ENCODE measurements at regions not wholly inside any gene's neighbourhood (a gene's known extent, or its start where the extent isn't known, plus 50 kb on each side); places are given as distances from the start of the nearest gene placed in this dataset.

DNA sequence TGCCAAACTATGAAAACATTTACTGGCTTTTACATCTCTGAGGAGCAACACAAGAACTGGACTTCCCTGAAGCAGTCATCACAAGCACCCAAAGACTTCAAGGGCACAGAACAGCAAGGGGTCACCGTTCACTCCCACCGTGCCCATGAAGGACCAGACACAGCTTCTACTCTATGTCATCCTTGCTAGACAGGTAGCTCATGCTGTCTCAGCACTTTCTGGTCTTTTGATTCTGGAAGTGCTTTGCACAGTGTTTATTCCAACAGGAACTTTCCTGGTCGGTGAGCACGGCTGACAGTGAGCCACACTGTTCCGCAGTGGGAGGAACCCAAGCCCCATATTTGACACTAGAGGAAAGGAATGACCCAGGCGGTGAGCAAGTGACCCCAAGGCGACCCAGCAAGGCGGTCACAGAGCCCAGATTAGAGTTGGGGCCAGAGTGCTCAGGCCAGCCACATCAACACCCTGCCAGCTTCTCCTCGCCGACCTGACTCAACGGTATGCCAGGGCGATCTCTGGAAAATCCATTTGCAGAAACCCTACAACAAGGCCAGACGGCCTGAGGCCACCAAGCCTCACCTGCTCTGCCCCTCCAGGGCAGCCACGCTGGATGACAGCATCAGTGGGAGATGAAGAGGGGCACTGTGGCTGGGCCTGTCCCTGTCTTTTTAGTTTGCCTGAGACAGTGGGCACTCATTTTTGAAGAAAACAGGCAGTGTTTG, 318.6 kb downstream of the TCERG1L start:
- no peak for DNase-seq

- no peak for DNase-seq
These were observed 317.9 kb downstream of the TCERG1L start for GRCh38 chr10:130993612-130994011.

- DNase-seq = no peak
These were observed 317.3 kb downstream of the TCERG1L start for GRCh38 chr10:130994191-130994590.

- DNase-seq = no peak
These were observed 316.7 kb downstream of the TCERG1L start for GRCh38 chr10:130994845-130995244.

- DNase-seq = no peak
These were observed 314.1 kb downstream of the TCERG1L start for GRCh38 chr10:130997267-130998045.

DNA sequence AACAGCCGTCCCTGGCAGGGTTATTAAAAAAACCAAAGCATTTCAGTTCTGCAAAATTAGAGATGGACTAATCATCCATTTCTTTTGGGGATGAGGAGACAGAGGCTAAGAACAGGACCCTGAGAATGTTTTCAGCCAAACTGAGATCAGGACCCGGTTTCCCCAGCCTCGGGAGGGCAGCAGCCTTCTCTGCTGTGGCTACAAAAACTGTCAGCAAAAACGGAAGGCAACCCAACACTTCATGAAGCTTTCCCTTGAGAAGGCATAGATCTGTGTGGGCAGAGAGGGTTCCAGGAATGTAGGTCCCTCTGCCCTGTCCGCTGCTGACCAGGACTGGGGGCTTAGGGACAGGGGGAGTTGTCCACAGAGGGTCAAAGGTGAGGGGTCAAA, 313.5 kb downstream of the TCERG1L start:
- DNase-seq = no peak

DNA sequence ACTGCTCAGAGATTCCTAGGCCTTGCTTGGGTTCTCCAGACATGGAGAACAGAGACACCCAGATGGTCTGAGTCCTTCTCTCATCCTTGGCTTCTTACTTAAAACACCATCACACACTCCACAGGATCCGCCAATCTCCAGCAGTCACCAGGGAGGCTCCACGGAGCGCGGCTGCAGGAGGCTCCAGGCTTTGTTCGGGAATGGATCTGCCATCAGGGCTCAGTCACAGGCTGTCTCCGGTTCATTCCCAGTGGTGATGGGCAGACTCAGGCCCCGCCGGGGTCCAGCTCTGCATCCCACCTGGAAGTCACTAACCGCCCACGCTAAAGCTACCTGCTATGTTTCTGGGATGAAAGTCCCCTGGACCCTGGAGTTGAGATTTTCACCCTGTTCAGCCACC, 312.9 kb downstream of the TCERG1L start:
- no peak for DNase-seq

DNA sequence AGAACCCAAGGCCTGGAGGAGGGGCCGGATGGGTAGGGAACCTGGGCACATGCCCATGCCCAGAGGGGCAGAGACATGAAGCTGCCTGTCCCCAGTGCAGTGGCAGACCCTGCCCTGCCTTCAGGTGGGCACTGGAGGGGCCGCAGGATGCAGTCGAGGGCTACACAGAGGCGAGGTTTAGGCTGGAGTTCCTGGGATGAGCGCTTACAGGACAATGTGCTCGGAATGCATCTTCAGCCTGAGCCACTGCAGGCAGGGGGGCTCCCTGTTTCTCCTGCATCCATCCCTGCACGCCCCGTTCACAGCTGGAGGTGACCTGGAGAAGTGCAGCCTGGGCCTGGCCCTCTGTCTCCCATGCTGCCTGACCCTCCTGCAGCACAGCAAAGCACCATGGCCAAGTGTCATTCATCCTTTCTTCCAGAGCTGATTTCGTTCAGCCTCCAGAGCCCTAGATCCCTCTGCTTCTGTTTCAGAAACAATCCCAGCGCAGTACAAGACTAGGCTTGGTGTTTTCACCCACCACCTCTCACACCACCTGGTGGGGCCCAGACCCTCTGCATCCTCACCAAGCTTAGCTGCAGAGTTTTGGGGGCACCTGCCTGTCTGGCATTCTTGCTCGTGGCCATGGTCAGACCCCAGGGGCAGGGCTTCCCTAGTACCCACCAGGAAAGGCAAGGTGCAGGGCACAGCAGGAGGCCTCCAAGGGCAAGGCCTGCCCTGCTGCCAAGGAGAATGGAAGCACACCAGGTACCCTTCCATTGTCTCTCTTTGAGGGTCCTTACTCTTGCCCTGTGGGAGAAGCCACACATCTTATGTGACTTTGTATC, 311.9 kb downstream of the TCERG1L start:
- DNase-seq = no peak

GRCh38 chr10:131000244-131000643, 311.3 kb downstream of the TCERG1L start:
- no peak for DNase-seq

DNA sequence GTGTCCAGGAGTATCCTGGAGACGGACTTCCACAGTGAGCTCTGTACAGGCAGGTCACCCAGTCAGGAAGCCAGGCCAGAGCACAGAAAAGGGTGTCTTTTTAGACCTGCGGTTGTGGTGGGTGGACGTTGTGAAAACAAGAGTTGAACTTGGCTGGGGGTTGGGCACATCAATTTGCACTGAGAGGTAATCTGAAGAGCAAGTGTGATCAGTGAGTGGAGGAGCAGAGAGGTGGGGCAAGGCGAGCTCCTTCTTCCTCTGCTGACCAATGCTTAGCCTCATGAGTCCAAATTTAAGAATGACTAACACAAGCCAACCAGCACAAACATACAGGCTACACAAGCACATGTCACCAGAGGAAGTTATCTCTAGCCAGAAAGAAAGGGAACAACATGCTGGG, 310.8 kb downstream of the TCERG1L start:
- DNase-seq = peak; percentile 12 to 45 (median 24)

- no peak for DNase-seq
These were observed 310.1 kb downstream of the TCERG1L start for GRCh38 chr10:131001438-131001837.

DNA sequence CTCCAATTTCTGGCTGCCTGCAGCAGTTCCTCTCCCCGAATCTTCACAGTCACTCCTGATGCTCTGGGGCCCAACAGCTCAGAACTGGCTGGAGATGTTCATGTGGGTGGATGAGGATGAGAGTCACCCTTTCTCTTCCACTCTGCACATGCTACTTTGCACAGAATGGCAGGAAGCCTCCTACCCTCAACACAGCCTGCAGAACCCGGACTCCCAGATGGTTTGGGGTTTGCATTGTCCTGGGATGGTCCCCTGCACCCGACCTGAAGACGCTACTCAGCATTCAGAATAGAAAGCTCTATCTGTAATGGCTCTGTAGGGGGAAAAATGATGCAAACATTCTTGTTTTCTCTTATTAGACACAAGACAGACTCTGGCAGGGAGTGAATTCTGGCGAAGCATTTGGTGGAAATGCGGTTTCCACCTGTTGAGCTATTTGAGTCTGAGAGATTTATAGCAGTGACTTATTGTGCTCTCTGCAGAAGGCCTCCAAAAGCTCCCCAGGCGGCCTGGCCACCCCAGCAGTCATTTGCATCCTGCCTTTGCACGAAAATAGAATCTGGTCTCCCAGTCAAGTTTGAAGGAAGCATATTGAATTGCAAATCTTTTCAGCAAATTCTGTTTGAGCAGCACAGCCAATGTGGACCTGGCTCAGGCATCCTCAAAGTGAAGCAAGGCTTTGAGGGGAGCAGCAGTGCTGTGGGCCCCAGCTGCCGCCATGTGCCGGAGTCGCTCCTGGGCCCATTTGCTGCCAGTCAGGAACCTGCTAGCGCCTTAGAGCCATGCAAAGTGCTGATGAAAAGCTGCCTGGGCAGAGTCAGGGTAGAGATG, 309.3 kb downstream of the TCERG1L start:
- no peak for DNase-seq

DNA sequence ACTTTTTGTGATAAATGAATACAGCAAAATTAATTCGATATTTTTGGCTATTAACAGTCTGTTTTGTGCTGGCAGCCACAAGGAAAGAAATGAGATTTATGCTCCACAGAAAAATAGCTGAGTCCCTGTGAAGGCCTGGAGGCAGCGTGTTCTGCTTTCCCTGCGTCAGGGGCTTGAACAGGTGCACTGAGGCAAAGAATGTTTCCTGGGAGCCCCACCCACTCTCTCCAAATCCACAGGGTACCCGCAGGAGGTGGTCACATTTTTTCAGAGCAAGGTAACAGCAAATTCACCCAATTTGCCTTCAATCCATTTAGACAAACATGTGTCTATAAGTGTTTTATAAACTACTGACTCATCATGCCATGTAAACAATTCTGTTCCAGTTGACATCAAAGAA, 308.1 kb downstream of the TCERG1L start:
- no peak for DNase-seq

GRCh38 chr10:131004276-131004675, 307.2 kb downstream of the TCERG1L start:
- DNase-seq = no peak

DNA sequence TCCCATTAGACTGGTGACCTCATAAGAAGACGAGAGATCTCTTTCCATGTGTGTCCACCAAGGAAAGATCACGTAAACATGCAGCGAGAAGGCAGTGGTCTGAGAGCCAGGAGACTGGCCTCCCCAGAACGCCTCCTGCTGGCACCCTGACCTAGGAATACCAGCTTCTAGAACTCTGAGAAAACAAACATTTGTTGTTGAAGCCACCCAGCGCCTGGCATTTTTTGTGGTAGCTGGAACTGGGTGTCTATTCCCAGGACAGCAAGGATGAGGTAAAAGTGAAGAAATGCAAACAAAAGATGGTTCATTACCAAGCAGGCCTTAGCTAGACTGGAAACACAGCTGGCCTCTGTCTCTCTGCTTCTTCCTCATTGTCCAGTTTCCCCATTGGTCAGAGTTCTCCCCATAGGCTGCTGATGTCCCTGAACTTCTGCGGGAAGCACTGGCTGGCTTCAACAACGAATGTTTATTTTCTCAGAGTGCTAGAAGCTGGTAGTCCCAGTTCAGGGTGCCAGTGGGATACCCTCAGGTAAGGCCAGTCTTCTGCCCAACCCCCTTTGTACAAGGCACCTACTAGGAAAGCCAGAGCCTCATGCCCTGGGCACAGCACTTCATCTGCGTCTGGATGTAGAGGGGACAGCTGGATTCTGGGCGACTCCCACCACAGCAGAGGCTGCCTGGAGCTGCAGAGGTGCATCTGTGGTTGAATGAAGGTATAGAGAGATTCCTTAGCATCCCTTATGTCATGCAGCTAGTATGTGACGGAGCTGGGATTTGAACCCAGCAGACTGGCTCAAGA, 304.9 kb downstream of the TCERG1L start:
- DNase-seq = no peak

DNA sequence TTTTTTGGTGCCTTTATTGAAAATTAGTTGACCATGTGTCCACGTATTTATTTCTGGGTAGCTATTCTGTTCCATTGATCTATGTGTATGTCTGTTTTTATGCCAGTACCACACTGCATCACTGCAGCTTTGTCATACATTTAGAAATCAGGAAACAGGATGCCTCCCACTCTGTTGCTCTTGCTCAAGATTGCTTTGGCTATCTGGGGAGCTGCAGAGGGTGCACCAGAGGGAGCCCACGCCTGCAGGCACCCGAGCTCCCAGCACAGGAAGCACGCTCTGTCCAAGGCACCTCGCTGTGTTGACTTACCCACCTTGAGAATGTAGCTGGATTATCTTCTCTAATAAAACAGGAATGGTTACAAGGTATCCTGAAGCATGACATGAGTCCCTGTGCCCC, 301.7 kb downstream of the TCERG1L start:
- peak; percentile 39 to 54 (median 40) for DNase-seq

GRCh38 chr10:131010965-131011575, 300.5 kb downstream of the TCERG1L start:
- DNase-seq = no peak

GRCh38 chr10:131011936-131012640, 299.4 kb downstream of the TCERG1L start:
- DNase-seq = no peak

- DNase-seq = no peak
These were observed 298.9 kb downstream of the TCERG1L start for GRCh38 chr10:131012641-131012985.

DNA sequence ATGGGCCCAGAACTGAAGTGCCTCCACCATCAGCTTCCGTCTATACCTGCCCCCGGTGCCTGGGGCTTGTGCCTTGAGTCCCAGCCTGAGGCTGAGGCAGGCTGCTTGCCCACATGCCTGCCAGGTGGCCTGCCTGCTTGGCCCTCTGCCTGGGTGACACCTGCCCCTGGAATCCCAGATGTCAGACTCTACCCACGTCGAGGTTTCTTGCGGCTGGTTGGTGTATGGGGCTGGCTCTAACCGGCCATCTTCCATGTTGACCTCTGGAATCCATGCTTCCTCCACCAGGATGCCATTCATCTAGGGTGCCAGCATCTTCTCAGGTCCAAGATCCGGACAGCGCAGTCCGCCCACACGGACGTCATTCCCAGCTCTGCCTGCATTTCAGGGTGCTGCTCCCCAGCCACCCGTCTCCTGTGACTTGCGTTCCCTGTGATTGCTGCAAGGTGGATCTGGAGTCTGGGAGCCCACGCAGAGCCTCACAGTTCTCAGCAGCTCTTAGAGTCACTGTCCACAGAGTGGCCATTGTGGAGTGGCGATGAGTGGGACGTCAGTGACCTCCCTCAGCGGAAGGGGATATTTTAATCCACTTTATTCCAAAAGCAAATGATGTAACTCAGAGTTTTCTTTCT, 298.1 kb downstream of the TCERG1L start:
- DNase-seq = no peak

Data from suppressor macrophage treated with lipopolysaccharide for 1 hour (primary cell).